ENCODE measurements at regions not wholly inside any gene's neighbourhood (a gene's known extent, or its start where the extent isn't known, plus 50 kb on each side); places are given as distances from the start of the nearest gene placed in this dataset.

GRCh38 chr1:163745204-163745603, 423.4 kb downstream of the NUF2 start:
- Histone ChIP-seq H3K27ac (ENCODE audit: low read depth, low read length, poor library complexity, severe bottlenecking) (no peak overlapping the region), H3K4me3 (ENCODE audit: low read depth, low read length, poor library complexity, severe bottlenecking) (no peak overlapping the region), H3K4me1 (ENCODE audit: insufficient read depth, low read length, poor library complexity, severe bottlenecking) (no peaks in the 10 kb centered on the region), H3K36me3 (ENCODE audit: insufficient read depth, low read length, poor library complexity, severe bottlenecking) (no peaks in the 10 kb centered on the region), H3K27me3 (replicated peaks; ENCODE audit: insufficient read depth, low read depth, low read length, poor library complexity) (no peaks in the 10 kb centered on the region), H3K9me3 (ENCODE audit: low read depth, low read length, poor library complexity, severe bottlenecking) (peaks cover 16% of the 10 kb centered on the region)
- BruUV-seq (replicated peaks): no TSS peak
- TF ChIP-seq EZH2 (IDR thresholded peaks at IDR 0.05; ENCODE audit: borderline replicate concordance, low read depth, low read length, poor library complexity, severe bottlenecking): no peak
- TF ChIP-seq, protein P1, sequence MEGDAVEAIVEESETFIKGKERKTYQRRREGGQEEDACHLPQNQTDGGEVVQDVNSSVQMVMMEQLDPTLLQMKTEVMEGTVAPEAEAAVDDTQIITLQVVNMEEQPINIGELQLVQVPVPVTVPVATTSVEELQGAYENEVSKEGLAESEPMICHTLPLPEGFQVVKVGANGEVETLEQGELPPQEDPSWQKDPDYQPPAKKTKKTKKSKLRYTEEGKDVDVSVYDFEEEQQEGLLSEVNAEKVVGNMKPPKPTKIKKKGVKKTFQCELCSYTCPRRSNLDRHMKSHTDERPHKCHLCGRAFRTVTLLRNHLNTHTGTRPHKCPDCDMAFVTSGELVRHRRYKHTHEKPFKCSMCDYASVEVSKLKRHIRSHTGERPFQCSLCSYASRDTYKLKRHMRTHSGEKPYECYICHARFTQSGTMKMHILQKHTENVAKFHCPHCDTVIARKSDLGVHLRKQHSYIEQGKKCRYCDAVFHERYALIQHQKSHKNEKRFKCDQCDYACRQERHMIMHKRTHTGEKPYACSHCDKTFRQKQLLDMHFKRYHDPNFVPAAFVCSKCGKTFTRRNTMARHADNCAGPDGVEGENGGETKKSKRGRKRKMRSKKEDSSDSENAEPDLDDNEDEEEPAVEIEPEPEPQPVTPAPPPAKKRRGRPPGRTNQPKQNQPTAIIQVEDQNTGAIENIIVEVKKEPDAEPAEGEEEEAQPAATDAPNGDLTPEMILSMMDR (conservative IDR thresholded peaks at IDR 0.05; ENCODE audit: low read depth, low read length): no peak
- intact Hi-C loops (cut with micrococcal nuclease; ENCODE audit: unreplicated experiment): no loop called here
- POLR2A ChIA-PET (ENCODE audit: low non-redundant PET): no interaction called here
- no peak for DNase-seq (ENCODE audit: low spot score)
- CTCF ChIA-PET: no interaction called here

DNA sequence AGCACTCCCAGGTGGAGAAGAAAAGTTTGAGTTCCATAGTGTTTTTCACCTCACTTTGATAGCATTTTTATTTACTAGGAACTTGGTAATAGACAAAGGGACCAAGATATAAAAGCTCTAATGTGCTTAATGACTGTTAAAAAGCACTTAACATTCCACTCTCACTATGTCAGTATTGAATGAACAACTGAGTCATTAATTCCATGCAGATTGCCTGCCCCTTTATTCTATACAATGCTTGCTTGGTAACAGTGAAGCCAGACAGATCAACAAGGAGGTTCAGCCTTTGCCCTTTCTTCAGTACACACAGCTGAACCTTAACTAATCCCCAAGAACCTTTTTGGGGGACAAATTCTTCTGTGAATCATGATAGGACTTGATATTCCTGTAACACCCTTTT, 425.5 kb downstream of the NUF2 start:
- BruUV-seq (replicated peaks): no TSS peak
- no peak overlapping the region for H3K27ac ChIP-seq (ENCODE audit: low read depth, low read length, poor library complexity, severe bottlenecking)
- no peaks in the 10 kb centered on the region for H3K27me3 ChIP-seq (replicated peaks; ENCODE audit: insufficient read depth, low read depth, low read length, poor library complexity)
- no peaks in the 10 kb centered on the region for H3K36me3 ChIP-seq (ENCODE audit: insufficient read depth, low read length, poor library complexity, severe bottlenecking)
- intact Hi-C loops (cut with micrococcal nuclease; ENCODE audit: unreplicated experiment): no loop called here
- H3K9me3 ChIP-seq (ENCODE audit: low read depth, low read length, poor library complexity, severe bottlenecking): peaks cover 16% of the 10 kb centered on the region
- TF ChIP-seq, protein P1 (conservative IDR thresholded peaks at IDR 0.05; ENCODE audit: low read depth, low read length): no peak
- TF ChIP-seq EZH2 (IDR thresholded peaks at IDR 0.05; ENCODE audit: borderline replicate concordance, low read depth, low read length, poor library complexity, severe bottlenecking): no peak
- DNase-seq (ENCODE audit: low spot score): peak; percentile 53
- no peaks in the 10 kb centered on the region for H3K4me1 ChIP-seq (ENCODE audit: insufficient read depth, low read length, poor library complexity, severe bottlenecking)
- ChIA-PET POLR2A (ENCODE audit: low non-redundant PET) (no interaction called here), CTCF (no interaction called here)
- no peak overlapping the region for H3K4me3 ChIP-seq (ENCODE audit: low read depth, low read length, poor library complexity, severe bottlenecking)

DNA sequence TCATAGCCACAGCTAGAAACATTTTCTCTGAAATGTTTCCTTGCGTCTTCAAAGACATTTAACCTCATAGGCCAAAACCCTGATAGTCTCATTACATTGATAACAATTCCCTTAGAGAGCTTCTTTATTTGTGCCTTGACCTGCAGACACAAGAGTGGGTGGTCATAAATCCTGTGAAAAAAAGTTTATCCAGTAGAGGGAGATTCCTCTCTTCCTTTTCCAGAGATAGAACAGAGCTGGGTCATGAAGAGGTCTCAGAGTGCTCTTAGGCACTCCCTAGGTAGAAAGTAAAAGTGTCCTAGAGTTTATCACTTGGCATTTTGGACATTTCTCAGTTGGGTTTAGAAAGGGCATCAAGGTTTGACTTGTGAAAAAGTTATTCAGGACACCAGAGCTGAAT, 426.1 kb downstream of the NUF2 start:
- no peaks in the 10 kb centered on the region for H3K27me3 ChIP-seq (replicated peaks; ENCODE audit: insufficient read depth, low read depth, low read length, poor library complexity)
- no peaks in the 10 kb centered on the region for H3K36me3 ChIP-seq (ENCODE audit: insufficient read depth, low read length, poor library complexity, severe bottlenecking)
- H3K27ac ChIP-seq (ENCODE audit: low read depth, low read length, poor library complexity, severe bottlenecking): no peak overlapping the region
- no peaks in the 10 kb centered on the region for H3K4me1 ChIP-seq (ENCODE audit: insufficient read depth, low read length, poor library complexity, severe bottlenecking)
- TF ChIP-seq, protein P1 (conservative IDR thresholded peaks at IDR 0.05; ENCODE audit: low read depth, low read length): 0 out of 2 replicates have a peak, but pooled peaks have one; percentile 24
- no peak for TF ChIP-seq EZH2 (IDR thresholded peaks at IDR 0.05; ENCODE audit: borderline replicate concordance, low read depth, low read length, poor library complexity, severe bottlenecking)
- intact Hi-C loops (cut with micrococcal nuclease; ENCODE audit: unreplicated experiment): no loop called here
- H3K4me3 ChIP-seq (ENCODE audit: low read depth, low read length, poor library complexity, severe bottlenecking): no peak overlapping the region
- H3K9me3 ChIP-seq (ENCODE audit: low read depth, low read length, poor library complexity, severe bottlenecking): peaks cover 13% of the 10 kb centered on the region
- DNase-seq (ENCODE audit: low spot score): no peak
- BruUV-seq (replicated peaks): no TSS peak
- ChIA-PET CTCF (no interaction called here), POLR2A (ENCODE audit: low non-redundant PET) (no interaction called here)
